Stimulated activated naive CD8-positive, alpha-beta T cell treated with anti-CD3 and anti-CD28 coated beads, Interleukin-15, amount 100 ng/mL, for 72 hours (primary cell): ENCODE measurements at regions not wholly inside any gene's neighbourhood (a gene's known extent, or its start where the extent isn't known, plus 50 kb on each side); places are given as distances from the start of the nearest gene placed in this dataset.
"Not testable (repeated sequence)": the region's sequence is repeated elsewhere in the genome, so short reads cannot be mapped to it uniquely, and the experiment has no call there.

ENCODE experiments used
- ATAC-seq: fragments of 150-1000 bp; cut with Tn5 transposase; 2 replicates; pipeline ENCODE4 v1.10.0; 2021; ENCODE audit warnings: mild to moderate bottlenecking, moderate library complexity
- DNase-seq, 2 donors: peaks; one replicate each; pipeline ENCODE4 v3.0.0; 2021 to 2022
- H3K27ac Mint-ChIP-seq, 2 donors: one replicate each; pipeline ENCODE4 v1.8.0; 2022; ENCODE audit warnings: mild to moderate bottlenecking in 2 of 2, mixed read lengths in 2 of 2, moderate library complexity in 2 of 2
- H3K27me3 Mint-ChIP-seq: one replicate; pipeline ENCODE4 v1.8.0; 2022; ENCODE audit warnings: mixed read lengths
- H3K4me1 Mint-ChIP-seq: one replicate; pipeline ENCODE4 v1.8.0; 2022; ENCODE audit warnings: mild to moderate bottlenecking, mixed read lengths
- H3K4me3 Mint-ChIP-seq, 2 donors: one replicate each; pipeline ENCODE4 v1.8.0; 2022; ENCODE audit warnings: mild to moderate bottlenecking in 2 of 2, mixed read lengths in 2 of 2, moderate library complexity in 1 of 2
- H3K9me3 Mint-ChIP-seq, 2 donors: one replicate each; pipeline ENCODE4 v1.8.0; 2022; ENCODE audit warnings: mixed read lengths in 2 of 2

GRCh38 chr1:190717055-190717454 lies 239.4 kb upstream of the BRINP3 start:
- Mint-ChIP-seq H3K9me3 (peaks cover 5 to 7% of the 10 kb centered on the region in 2 donors), H3K27me3 (no peaks in the 10 kb centered on the region), H3K4me3 (no peak overlapping the region), H3K27ac (no peak overlapping the region), H3K4me1 (no peaks in the 10 kb centered on the region)
- no peak for ATAC-seq
- no peak for DNase-seq

- DNase-seq: no peak
- no peak overlapping the region for H3K27ac Mint-ChIP-seq
- no peak for ATAC-seq
- no peaks in the 10 kb centered on the region for H3K27me3 Mint-ChIP-seq
- peaks cover 0 to 7% of the 10 kb centered on the region in 2 donors for H3K9me3 Mint-ChIP-seq
- no peaks in the 10 kb centered on the region for H3K4me1 Mint-ChIP-seq
- no peak overlapping the region for H3K4me3 Mint-ChIP-seq
These were observed 259.4 kb upstream of the BRINP3 start for GRCh38 chr1:190736971-190737590.

GRCh38 chr1:190738317-190738716 lies 260.7 kb upstream of the BRINP3 start:
- Mint-ChIP-seq H3K9me3 (peaks cover 0 to 7% of the 10 kb centered on the region in 2 donors), H3K4me1 (no peaks in the 10 kb centered on the region), H3K4me3 (no peak overlapping the region), H3K27me3 (no peaks in the 10 kb centered on the region), H3K27ac (no peak overlapping the region)
- DNase-seq (no peak), ATAC-seq (no peak)

GRCh38 chr1:190739926-190740325 lies 262.3 kb upstream of the BRINP3 start:
- no peak overlapping the region for H3K4me3 Mint-ChIP-seq
- no peaks in the 10 kb centered on the region for H3K27me3 Mint-ChIP-seq
- H3K4me1 Mint-ChIP-seq: no peaks in the 10 kb centered on the region
- H3K9me3 Mint-ChIP-seq: peaks cover 5 to 7% of the 10 kb centered on the region in 2 donors
- no peak for DNase-seq
- ATAC-seq: no peak
- no peak overlapping the region for H3K27ac Mint-ChIP-seq

GRCh38 chr1:190747704-190748103 lies 270.0 kb upstream of the BRINP3 start:
- DNase-seq (no peak), ATAC-seq (no peak)
- Mint-ChIP-seq H3K4me3 (no peak overlapping the region), H3K27ac (no peak overlapping the region), H3K9me3 (peaks cover 0 to 8% of the 10 kb centered on the region in 2 donors), H3K27me3 (no peaks in the 10 kb centered on the region), H3K4me1 (no peaks in the 10 kb centered on the region)

GRCh38 chr1:190752131-190752530 lies 274.5 kb upstream of the BRINP3 start:
- ATAC-seq (no peak), DNase-seq (no peak)

GRCh38 chr1:190754666-190755065 lies 277.0 kb upstream of the BRINP3 start:
- DNase-seq (no peak), ATAC-seq (no peak)
- H3K27ac Mint-ChIP-seq: no peak overlapping the region
- no peaks in the 10 kb centered on the region for H3K4me1 Mint-ChIP-seq
- H3K9me3 Mint-ChIP-seq: no peaks in the 10 kb centered on the region
- H3K27me3 Mint-ChIP-seq: no peaks in the 10 kb centered on the region
- no peak overlapping the region for H3K4me3 Mint-ChIP-seq

More at GRCh38 chr1:190752131-190752530, 274.5 kb upstream of the BRINP3 start:
- Mint-ChIP-seq H3K9me3 (no peaks in the 10 kb centered on the region), H3K27me3 (no peaks in the 10 kb centered on the region), H3K4me3 (no peak overlapping the region), H3K27ac (no peak overlapping the region), H3K4me1 (no peaks in the 10 kb centered on the region)

- DNase-seq (no peak), ATAC-seq (no peak)
- Mint-ChIP-seq H3K4me1 (no peaks in the 10 kb centered on the region), H3K4me3 (no peak overlapping the region), H3K27ac (no peak overlapping the region), H3K27me3 (no peaks in the 10 kb centered on the region), H3K9me3 (peaks cover 0 to 5% of the 10 kb centered on the region in 2 donors)
These were observed 282.1 kb upstream of the BRINP3 start for GRCh38 chr1:190759807-190760206.

- DNase-seq (no peak), ATAC-seq (no peak)
- peaks cover 0 to 5% of the 10 kb centered on the region in 2 donors for H3K9me3 Mint-ChIP-seq
- H3K4me3 Mint-ChIP-seq: no peak overlapping the region
- no peak overlapping the region for H3K27ac Mint-ChIP-seq
- no peaks in the 10 kb centered on the region for H3K27me3 Mint-ChIP-seq
- no peaks in the 10 kb centered on the region for H3K4me1 Mint-ChIP-seq
These were observed 284.7 kb upstream of the BRINP3 start for GRCh38 chr1:190762325-190762724.

GRCh38 chr1:190792873-190793272 lies 315.2 kb upstream of the BRINP3 start:
- Mint-ChIP-seq H3K4me3 (no peak overlapping the region), H3K9me3 (peaks cover 7 to 11% of the 10 kb centered on the region in 2 donors), H3K27me3 (no peaks in the 10 kb centered on the region), H3K4me1 (no peaks in the 10 kb centered on the region), H3K27ac (no peak overlapping the region)
- ATAC-seq (no peak), DNase-seq (no peak)

- no peak for DNase-seq
- H3K4me1 Mint-ChIP-seq: no peaks in the 10 kb centered on the region
- H3K4me3 Mint-ChIP-seq: no peak overlapping the region
- H3K9me3 Mint-ChIP-seq: peaks cover 17 to 31% of the 10 kb centered on the region in 2 donors
- ATAC-seq: no peak
- H3K27me3 Mint-ChIP-seq: no peaks in the 10 kb centered on the region
- H3K27ac Mint-ChIP-seq: no peak overlapping the region
These were observed 330.0 kb upstream of the BRINP3 start for GRCh38 chr1:190807629-190808028.

GRCh38 chr1:190808035-190808434 lies 330.4 kb upstream of the BRINP3 start:
- Mint-ChIP-seq H3K4me3 (no peak overlapping the region), H3K9me3 (peaks cover 17 to 31% of the 10 kb centered on the region in 2 donors), H3K4me1 (no peaks in the 10 kb centered on the region), H3K27ac (no peak overlapping the region), H3K27me3 (no peaks in the 10 kb centered on the region)
- ATAC-seq (no peak), DNase-seq (no peak)

- Mint-ChIP-seq H3K27me3 (no peaks in the 10 kb centered on the region), H3K9me3 (peaks cover 17 to 37% of the 10 kb centered on the region in 2 donors), H3K27ac (no peak overlapping the region), H3K4me3 (no peak overlapping the region), H3K4me1 (no peaks in the 10 kb centered on the region)
- ATAC-seq (no peak), DNase-seq (no peak)
These were observed 331.6 kb upstream of the BRINP3 start for GRCh38 chr1:190809312-190809711.

- no peak for ATAC-seq
- no peaks in the 10 kb centered on the region for H3K27me3 Mint-ChIP-seq
- no peak overlapping the region for H3K4me3 Mint-ChIP-seq
- DNase-seq: no peak
- no peaks in the 10 kb centered on the region for H3K4me1 Mint-ChIP-seq
- no peak overlapping the region for H3K27ac Mint-ChIP-seq
- H3K9me3 Mint-ChIP-seq: peaks cover 6 to 37% of the 10 kb centered on the region in 2 donors
These were observed 335.3 kb upstream of the BRINP3 start for GRCh38 chr1:190812996-190813395.

- ATAC-seq (no peak), DNase-seq (no peak)
- H3K27me3 Mint-ChIP-seq: no peaks in the 10 kb centered on the region
- H3K9me3 Mint-ChIP-seq: peaks cover 10 to 15% of the 10 kb centered on the region in 2 donors
- H3K27ac Mint-ChIP-seq: no peak overlapping the region
- no peaks in the 10 kb centered on the region for H3K4me1 Mint-ChIP-seq
- no peak overlapping the region for H3K4me3 Mint-ChIP-seq
These were observed 354.8 kb upstream of the BRINP3 start for GRCh38 chr1:190832511-190832910.

GRCh38 chr1:190835658-190836057 lies 358.0 kb upstream of the BRINP3 start:
- H3K27me3 Mint-ChIP-seq: no peaks in the 10 kb centered on the region
- peaks cover 9 to 14% of the 10 kb centered on the region in 2 donors for H3K9me3 Mint-ChIP-seq
- DNase-seq (no peak), ATAC-seq (no peak)
- no peaks in the 10 kb centered on the region for H3K4me1 Mint-ChIP-seq
- H3K27ac Mint-ChIP-seq: no peak overlapping the region
- no peak overlapping the region for H3K4me3 Mint-ChIP-seq

- DNase-seq, H3K4me1 Mint-ChIP-seq, H3K27me3 Mint-ChIP-seq, ATAC-seq, H3K27ac Mint-ChIP-seq, H3K4me3 Mint-ChIP-seq: not testable (repeated sequence)
- H3K9me3 Mint-ChIP-seq: peaks cover 9 to 12% of the 10 kb centered on the region in 2 donors
These were observed 359.5 kb upstream of the BRINP3 start for GRCh38 chr1:190837200-190837599.
